Osteoblast (primary cell): ENCODE measurements at regions not wholly inside any gene's neighbourhood (a gene's known extent, or its start where the extent isn't known, plus 50 kb on each side); places are given as distances from the start of the nearest gene placed in this dataset.

Experiments used
- DNase-seq: peaks from one replicate; pipeline ENCODE4 v3.0.0; 2011; ENCODE audit warnings: low spot score, mixed read lengths; ENCODE audit not compliant: insufficient read length; ENCODE audit errors: missing footprints
- H2AFZ ChIP-seq: 2 replicates; pipeline ENCODE4 v1.6.0; 2011; ENCODE audit warnings: mild to moderate bottlenecking, low read length
- H3K27ac ChIP-seq: 2 replicates; pipeline ENCODE4 v1.5.1; 2011; ENCODE audit warnings: mild to moderate bottlenecking, low read depth, low read length, moderate library complexity
- H3K27me3 ChIP-seq: 2 replicates; pipeline ENCODE4 v1.6.0; 2012; ENCODE audit warnings: mild to moderate bottlenecking, control low read depth, inconsistent platforms, low read length, moderate library complexity; ENCODE audit not compliant: insufficient read depth
- H3K36me3 ChIP-seq: 2 replicates; pipeline ENCODE4 v1.5.1; 2011; ENCODE audit warnings: mild to moderate bottlenecking, low read length, control low read depth, moderate library complexity; ENCODE audit not compliant: insufficient read depth
- H3K4me1 ChIP-seq: 2 replicates; pipeline ENCODE4 v1.5.1; 2011; ENCODE audit warnings: mild to moderate bottlenecking, low read length, control low read depth, moderate library complexity; ENCODE audit not compliant: insufficient read depth
- H3K4me2 ChIP-seq: 2 replicates; pipeline ENCODE4 v1.6.0; 2011; ENCODE audit warnings: mild to moderate bottlenecking, low read length; ENCODE audit not compliant: insufficient read depth
- H3K4me3 ChIP-seq: fragments of 200-600 bp; sonication (generic); 3 replicates; pipeline ENCODE4 v1.5.1; 2012; ENCODE audit warnings: mild to moderate bottlenecking, low read length, inconsistent platforms; ENCODE audit not compliant: insufficient read depth
- H3K79me2 ChIP-seq: 2 replicates; pipeline ENCODE4 v1.6.0; 2012; ENCODE audit warnings: mild to moderate bottlenecking, low read length, control low read depth, inconsistent platforms; ENCODE audit not compliant: insufficient read depth
- H3K9me3 ChIP-seq: 2 replicates; pipeline ENCODE4 v1.5.1; 2011; ENCODE audit warnings: low read depth, low read length, control low read depth
- H4K20me1 ChIP-seq: 2 replicates; pipeline ENCODE4 v1.6.0; 2012; ENCODE audit warnings: mild to moderate bottlenecking, low read length, control low read depth; ENCODE audit not compliant: insufficient read depth
- TF ChIP-seq, protein P1 (sequence below): IDR thresholded peaks from 2 replicates; pipeline ENCODE4 v1.5.1; 2011; ENCODE audit warnings: mild to moderate bottlenecking, low read depth, low read length, moderate library complexity; ENCODE audit errors: extremely low read depth

GRCh38 chr1:25047506-25048240 lies 117.6 kb upstream of the RUNX3 start:
- H2AFZ ChIP-seq = no peak overlapping the region
- no peak overlapping the region for H3K4me3 ChIP-seq
- H3K4me1 ChIP-seq = no peaks in the 10 kb centered on the region
- no peaks in the 10 kb centered on the region for H4K20me1 ChIP-seq
- TF ChIP-seq, protein P1, sequence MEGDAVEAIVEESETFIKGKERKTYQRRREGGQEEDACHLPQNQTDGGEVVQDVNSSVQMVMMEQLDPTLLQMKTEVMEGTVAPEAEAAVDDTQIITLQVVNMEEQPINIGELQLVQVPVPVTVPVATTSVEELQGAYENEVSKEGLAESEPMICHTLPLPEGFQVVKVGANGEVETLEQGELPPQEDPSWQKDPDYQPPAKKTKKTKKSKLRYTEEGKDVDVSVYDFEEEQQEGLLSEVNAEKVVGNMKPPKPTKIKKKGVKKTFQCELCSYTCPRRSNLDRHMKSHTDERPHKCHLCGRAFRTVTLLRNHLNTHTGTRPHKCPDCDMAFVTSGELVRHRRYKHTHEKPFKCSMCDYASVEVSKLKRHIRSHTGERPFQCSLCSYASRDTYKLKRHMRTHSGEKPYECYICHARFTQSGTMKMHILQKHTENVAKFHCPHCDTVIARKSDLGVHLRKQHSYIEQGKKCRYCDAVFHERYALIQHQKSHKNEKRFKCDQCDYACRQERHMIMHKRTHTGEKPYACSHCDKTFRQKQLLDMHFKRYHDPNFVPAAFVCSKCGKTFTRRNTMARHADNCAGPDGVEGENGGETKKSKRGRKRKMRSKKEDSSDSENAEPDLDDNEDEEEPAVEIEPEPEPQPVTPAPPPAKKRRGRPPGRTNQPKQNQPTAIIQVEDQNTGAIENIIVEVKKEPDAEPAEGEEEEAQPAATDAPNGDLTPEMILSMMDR = no peak
- H3K79me2 ChIP-seq = no peaks in the 10 kb centered on the region
- DNase-seq = peak; percentile 29
- no peak overlapping the region for H3K27ac ChIP-seq
- no peak overlapping the region for H3K4me2 ChIP-seq
- H3K27me3 ChIP-seq = peaks cover 24% of the 10 kb centered on the region
- H3K9me3 ChIP-seq = no peaks in the 10 kb centered on the region
- no peaks in the 10 kb centered on the region for H3K36me3 ChIP-seq

DNA sequence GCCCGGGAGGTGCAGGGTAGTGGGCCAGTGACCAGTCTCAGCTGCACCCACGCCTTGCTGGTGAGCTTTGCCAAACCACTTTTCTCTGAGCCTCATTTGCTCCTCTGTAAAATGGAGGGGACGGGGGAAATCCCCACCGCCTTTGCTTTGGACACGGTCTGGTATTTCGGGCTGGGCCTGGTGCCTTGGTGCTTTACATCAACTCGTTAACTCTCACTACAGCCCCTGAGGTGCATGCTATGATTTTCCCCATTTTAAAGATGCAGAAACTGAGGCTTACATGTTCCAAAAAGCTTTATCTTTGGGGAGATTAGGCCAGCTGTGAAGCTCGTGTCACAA lies 116.1 kb upstream of the RUNX3 start:
- Histone ChIP-seq H3K9me3 (no peaks in the 10 kb centered on the region), H3K4me1 (no peaks in the 10 kb centered on the region), H3K4me2 (no peak overlapping the region), H3K27ac (no peak overlapping the region), H2AFZ (no peak overlapping the region), H3K4me3 (no peak overlapping the region), H3K79me2 (no peaks in the 10 kb centered on the region), H3K36me3 (no peaks in the 10 kb centered on the region), H4K20me1 (no peaks in the 10 kb centered on the region), H3K27me3 (peaks cover 13% of the 10 kb centered on the region)
- TF ChIP-seq, protein P1 = no peak
- DNase-seq = peak; percentile 14

DNA sequence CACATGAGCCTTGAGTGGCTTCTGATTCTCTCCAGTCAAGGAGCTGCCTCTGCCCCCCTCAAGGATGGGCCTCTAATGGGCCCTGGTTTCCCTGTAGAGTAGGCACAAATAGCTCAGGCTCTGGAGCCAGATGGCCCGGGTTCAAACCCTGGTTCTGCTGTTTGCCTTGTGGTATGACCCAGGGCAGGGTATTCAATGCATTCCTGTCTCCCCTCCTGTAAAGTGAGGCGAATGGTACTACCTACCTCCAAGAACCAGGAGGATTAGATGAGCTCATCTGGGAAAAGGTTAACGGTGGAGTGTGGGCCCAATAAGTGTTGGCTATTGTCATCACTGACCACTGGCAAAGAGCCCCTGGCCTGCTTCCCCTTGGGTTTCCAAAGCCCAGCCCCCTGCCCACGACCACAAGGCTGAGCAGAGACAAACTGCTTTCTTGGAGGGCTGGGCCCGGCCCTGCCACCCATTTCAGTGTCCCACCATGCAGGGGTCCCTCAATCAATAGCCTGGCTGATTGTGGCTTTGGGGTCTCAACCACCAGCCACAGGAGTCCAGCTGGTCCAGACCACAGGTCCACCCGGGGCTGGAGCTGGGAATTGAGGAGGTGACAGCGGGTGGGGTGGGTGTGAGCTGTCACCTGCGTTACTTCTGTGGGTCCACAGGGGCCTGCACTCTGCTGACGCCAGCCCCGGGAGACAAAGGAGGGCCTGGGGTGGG lies 115.6 kb upstream of the RUNX3 start:
- Histone ChIP-seq H3K36me3 (no peaks in the 10 kb centered on the region), H3K4me3 (no peak overlapping the region), H4K20me1 (no peaks in the 10 kb centered on the region), H3K27ac (no peak overlapping the region), H3K27me3 (peaks cover 7% of the 10 kb centered on the region), H3K4me1 (no peaks in the 10 kb centered on the region), H3K79me2 (no peaks in the 10 kb centered on the region), H2AFZ (no peak overlapping the region), H3K9me3 (no peaks in the 10 kb centered on the region), H3K4me2 (no peak overlapping the region)
- DNase-seq = peak; percentile 41
- TF ChIP-seq, protein P1 = no peak

DNA sequence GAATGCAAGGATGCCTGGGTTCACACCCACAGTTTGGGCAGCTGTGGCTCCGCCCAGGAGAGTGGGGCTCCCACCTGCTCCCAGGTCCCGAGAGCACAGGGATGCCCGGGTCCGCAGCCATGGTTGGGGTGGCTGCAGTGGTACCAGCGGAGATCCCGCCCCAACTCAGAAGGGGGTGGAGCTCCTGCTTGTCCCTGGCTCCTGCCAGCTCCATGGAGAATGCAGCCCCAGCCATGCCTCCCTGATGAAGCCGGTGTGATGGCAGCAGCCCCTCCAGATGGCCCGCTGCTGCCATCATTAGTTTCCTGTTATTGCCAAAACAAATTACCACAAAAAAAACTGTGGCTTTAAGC lies 113.1 kb upstream of the RUNX3 start:
- Histone ChIP-seq H3K4me1 (no peaks in the 10 kb centered on the region), H3K4me3 (no peak overlapping the region), H3K4me2 (no peak overlapping the region), H4K20me1 (no peaks in the 10 kb centered on the region), H3K36me3 (no peaks in the 10 kb centered on the region), H2AFZ (no peak overlapping the region), H3K9me3 (no peaks in the 10 kb centered on the region), H3K79me2 (no peaks in the 10 kb centered on the region), H3K27ac (no peak overlapping the region), H3K27me3 (peaks cover 3% of the 10 kb centered on the region)
- TF ChIP-seq, protein P1 = no peak
- peak; percentile 62 for DNase-seq
